IMR-90 (cell line): ENCODE measurements at regions not wholly inside any gene's neighbourhood (a gene's known extent, or its start where the extent isn't known, plus 50 kb on each side); places are given as distances from the start of the nearest gene placed in this dataset.

Experiments used
- ATAC-seq: fragments of 200-7000 bp; cut with Tn5 transposase; 2 replicates; pipeline ENCODE4 v1.9.1; 2020; ENCODE audit warnings: low read depth, mild to moderate bottlenecking, moderate library complexity
- BruUV-seq: library from RNA; stranded (reverse); fragments of 400-500 nt; replicated peaks from 2 replicates; lab custom pipeline; 2021; lab: Mats Ljungman, UMichigan
- CTCF ChIA-PET: fragments of 300-600 bp; formaldehyde crosslinking; extraction: SDS; loops from one replicate; lab custom pipeline; 2021; ENCODE audit warnings: antibody characterized with exemption; lab: Yijun Ruan, JAX
- POLR2A ChIA-PET: fragments of 300-600 bp; sonication (Branson Sonifier 250); formaldehyde crosslinking; loops from one replicate; lab custom pipeline; 2022; ENCODE audit warnings: antibody characterized with exemption; ENCODE audit not compliant: unreplicated experiment; lab: Charles Lee
- DNase-seq: peaks from one replicate; pipeline ENCODE4 v3.0.0; 2013
- H2AFZ ChIP-seq: replicated peaks from 2 replicates; pipeline ENCODE3; 2013; ENCODE audit warnings: low read length, mild to moderate bottlenecking; ENCODE audit not compliant: poor library complexity
- H2AK5ac ChIP-seq: 2 replicates; pipeline ENCODE4 v1.6.1; 2013; ENCODE audit warnings: low read depth, low read length, inconsistent platforms
- H2AK9ac ChIP-seq: replicated peaks from 2 replicates; pipeline ENCODE3; 2013; ENCODE audit warnings: mild to moderate bottlenecking, low read depth, low read length, moderate library complexity; ENCODE audit not compliant: poor library complexity
- H2BK120ac ChIP-seq: 2 replicates; pipeline ENCODE4 v1.6.1; 2013; ENCODE audit warnings: low read depth, low read length, inconsistent platforms
- H2BK15ac ChIP-seq: 3 replicates; pipeline ENCODE4 v1.6.1; 2013; ENCODE audit warnings: low read depth, low read length, inconsistent platforms
- H2BK20ac ChIP-seq: 2 replicates; pipeline ENCODE4 v1.6.1; 2013; ENCODE audit warnings: low read depth, mild to moderate bottlenecking, inconsistent platforms, low read length, moderate library complexity
- H2BK5ac ChIP-seq: 2 replicates; pipeline ENCODE4 v1.6.1; 2013; ENCODE audit warnings: mild to moderate bottlenecking, low read depth, low read length, inconsistent platforms; ENCODE audit not compliant: poor library complexity, severe bottlenecking
- H3K14ac ChIP-seq: replicated peaks from 2 replicates; pipeline ENCODE4 v1.6.1; 2013; ENCODE audit warnings: low read depth, low read length, inconsistent platforms
- H3K18ac ChIP-seq: 2 replicates; pipeline ENCODE4 v1.6.1; 2013; ENCODE audit warnings: low read depth, low read length, control low read depth
- H3K23ac ChIP-seq: 2 replicates; pipeline ENCODE4 v1.6.1; 2013; ENCODE audit warnings: low read depth, low read length, inconsistent platforms
- H3K27ac ChIP-seq: 2 replicates; pipeline ENCODE4 v1.5.1; 2013; ENCODE audit warnings: mild to moderate bottlenecking, control low read depth, low read length; ENCODE audit not compliant: insufficient read depth
- H3K27me3 ChIP-seq: 2 replicates; pipeline ENCODE4 v1.6.1; 2013; ENCODE audit warnings: low read length; ENCODE audit not compliant: control insufficient read depth, insufficient read depth
- H3K36me3 ChIP-seq: 2 replicates; pipeline ENCODE4 v1.6.1; 2013; ENCODE audit warnings: low read length, mixed read lengths; ENCODE audit not compliant: control insufficient read depth, insufficient read depth
- H3K4ac ChIP-seq: 2 replicates; pipeline ENCODE4 v1.6.1; 2013; ENCODE audit warnings: low read depth, low read length, inconsistent platforms
- H3K4me1 ChIP-seq: 2 replicates; pipeline ENCODE4 v1.6.1; 2013; ENCODE audit warnings: low read length, mixed read lengths; ENCODE audit not compliant: control insufficient read depth, insufficient read depth
- H3K4me2 ChIP-seq: 2 replicates; pipeline ENCODE4 v1.6.1; 2013; ENCODE audit warnings: low read depth, mild to moderate bottlenecking, control low read depth, low read length, moderate library complexity
- H3K4me3 ChIP-seq: 2 replicates; pipeline ENCODE4 v1.5.1; 2013; ENCODE audit warnings: low read depth, mild to moderate bottlenecking, control low read depth, low read length, moderate library complexity; ENCODE audit not compliant: insufficient read depth
- H3K56ac ChIP-seq: 2 replicates; pipeline ENCODE4 v1.6.1; 2013; ENCODE audit warnings: low read length, inconsistent platforms; ENCODE audit not compliant: insufficient read depth; ENCODE audit errors: extremely low read depth
- H3K79me1 ChIP-seq, 2 experiments: 2 replicates each; pipeline ENCODE4 v1.6.1; 2013; ENCODE audit warnings: low read length in 2 of 2, inconsistent platforms in 1 of 2, low read depth in 1 of 2
- H3K9ac ChIP-seq: 2 replicates; pipeline ENCODE4 v1.6.1; 2013; ENCODE audit warnings: low read depth, low read length, control low read depth
- H3K9me1 ChIP-seq: 2 replicates; pipeline ENCODE4 v1.6.1; 2013; ENCODE audit warnings: low read length, inconsistent platforms; ENCODE audit not compliant: insufficient read depth
- H3K9me3 ChIP-seq: 2 replicates; pipeline ENCODE4 v1.6.1; 2013; ENCODE audit warnings: low read length; ENCODE audit not compliant: control insufficient read depth, insufficient read depth
- H4K20me1 ChIP-seq: 2 replicates; pipeline ENCODE4 v1.6.1; 2013; ENCODE audit warnings: low read length, inconsistent platforms; ENCODE audit not compliant: insufficient read depth
- H4K5ac ChIP-seq: 2 replicates; pipeline ENCODE4 v1.6.1; 2013; ENCODE audit warnings: mild to moderate bottlenecking, low read depth, low read length, control low read depth
- H4K8ac ChIP-seq, 2 experiments: 2 replicates each; pipeline ENCODE4 v1.6.1; 2013; ENCODE audit warnings: low read depth in 2 of 2, low read length in 2 of 2, control low read depth in 1 of 2, inconsistent platforms in 1 of 2
- H4K91ac ChIP-seq: 2 replicates; pipeline ENCODE4 v1.6.1; 2013; ENCODE audit warnings: low read depth, low read length, inconsistent platforms; ENCODE audit not compliant: insufficient read depth
- BHLHE40 ChIP-seq: fragments of 150-350 bp; IDR thresholded peaks from 2 replicates; pipeline ENCODE4 v1.6.1; 2016; ENCODE audit warnings: mild to moderate bottlenecking, low read depth, low read length
- CEBPB ChIP-seq: IDR thresholded peaks from 2 replicates; pipeline ENCODE4 v1.6.1; 2012; ENCODE audit warnings: low read depth, low read length, improper control_type of control experiment
- CHD1 ChIP-seq: IDR thresholded peaks from 2 replicates; pipeline ENCODE4 v1.6.1; 2012; ENCODE audit warnings: low read depth, low read length, improper control_type of control experiment
- FOS ChIP-seq: fragments of 150-350 bp; IDR thresholded peaks from 2 replicates; pipeline ENCODE4 v1.6.1; 2016; ENCODE audit warnings: low read depth, low read length
- MAFK ChIP-seq: IDR thresholded peaks from 2 replicates; pipeline ENCODE4 v1.6.1; 2012; ENCODE audit warnings: low read depth, low read length, improper control_type of control experiment
- MAZ ChIP-seq: IDR thresholded peaks from 2 replicates; pipeline ENCODE4 v1.6.1; 2012; ENCODE audit warnings: low read depth, mild to moderate bottlenecking, low read length, improper control_type of control experiment, moderate library complexity, borderline replicate concordance
- MXI1 ChIP-seq: IDR thresholded peaks from 2 replicates; pipeline ENCODE4 v1.6.1; 2012; ENCODE audit warnings: low read depth, mild to moderate bottlenecking, low read length, moderate library complexity, borderline replicate concordance
- NFE2L2 ChIP-seq: fragments of 150-350 bp; IDR thresholded peaks from 2 replicates; pipeline ENCODE4 v1.6.1; 2016; ENCODE audit warnings: low read depth, mild to moderate bottlenecking, low read length
- POLR2A ChIP-seq: IDR thresholded peaks from 2 replicates; pipeline ENCODE4 v1.6.1; 2012; ENCODE audit warnings: mild to moderate bottlenecking, low read depth, low read length
- RCOR1 ChIP-seq: IDR thresholded peaks from 2 replicates; pipeline ENCODE4 v1.6.1; 2012; ENCODE audit warnings: mild to moderate bottlenecking, low read length, improper control_type of control experiment; ENCODE audit not compliant: insufficient replicate concordance
- RFX5 ChIP-seq: IDR thresholded peaks from 2 replicates; pipeline ENCODE4 v1.8.0; 2012; ENCODE audit warnings: low read depth, mild to moderate bottlenecking, low read length, moderate library complexity
- SMC3 ChIP-seq: fragments of 150-350 bp; IDR thresholded peaks from 2 replicates; pipeline ENCODE4 v1.6.1; 2016; ENCODE audit warnings: low read depth, mild to moderate bottlenecking, antibody characterized with exemption, low read length, moderate library complexity
- WGBS, 2 experiments: methylation state at CpG; one replicate each; pipeline versions ENCODE4 v1.1.5 to v1.1.7; 2013; ENCODE audit warnings: missing lambda C conversion rate in 2 of 2; ENCODE audit not compliant: insufficient read length in 1 of 2; ENCODE audit errors: extremely low coverage in 2 of 2; 5-methylcytosine and 5-hydroxymethylcytosine counted together
- dilution Hi-C: fragments of 300-500 bp; cut with HindIII; formaldehyde crosslinking; loops from one replicate; pipeline ENCODE4 v1.14.3; 2018; ENCODE audit warnings: low sequenced_read_pairs; ENCODE audit not compliant: unreplicated experiment
- in situ Hi-C: fragments of 300-500 bp; cut with MboI; formaldehyde crosslinking; loops from 3 replicates; pipeline ENCODE4 v1.14.3; 2019; ENCODE audit warnings: low sequenced_read_pairs, inconsistent platforms, mixed read lengths
- intact Hi-C: fragments of 100-400 bp; cut with micrococcal nuclease; formaldehyde crosslinking; loops from 2 replicates; pipeline ENCODE4 v1.10.0; 2022
- TF ChIP-seq, protein P1 (sequence below): conservative IDR thresholded peaks from 2 replicates; pipeline ENCODE4 v1.5.1; 2012; ENCODE audit warnings: mild to moderate bottlenecking, low read depth, low read length, improper control_type of control experiment
- TF ChIP-seq, protein P2 (sequence below): fragments of 150-350 bp; IDR thresholded peaks from 2 replicates; pipeline ENCODE4 v1.6.1; 2017; ENCODE audit warnings: mild to moderate bottlenecking, antibody characterized with exemption, low read length, low read depth
- TF ChIP-seq, protein P3 (sequence below): fragments of 150-350 bp; IDR thresholded peaks from 2 replicates; pipeline ENCODE4 v1.6.1; 2016; ENCODE audit warnings: low read depth, mild to moderate bottlenecking, low read length, moderate library complexity, borderline replicate concordance

DNA sequence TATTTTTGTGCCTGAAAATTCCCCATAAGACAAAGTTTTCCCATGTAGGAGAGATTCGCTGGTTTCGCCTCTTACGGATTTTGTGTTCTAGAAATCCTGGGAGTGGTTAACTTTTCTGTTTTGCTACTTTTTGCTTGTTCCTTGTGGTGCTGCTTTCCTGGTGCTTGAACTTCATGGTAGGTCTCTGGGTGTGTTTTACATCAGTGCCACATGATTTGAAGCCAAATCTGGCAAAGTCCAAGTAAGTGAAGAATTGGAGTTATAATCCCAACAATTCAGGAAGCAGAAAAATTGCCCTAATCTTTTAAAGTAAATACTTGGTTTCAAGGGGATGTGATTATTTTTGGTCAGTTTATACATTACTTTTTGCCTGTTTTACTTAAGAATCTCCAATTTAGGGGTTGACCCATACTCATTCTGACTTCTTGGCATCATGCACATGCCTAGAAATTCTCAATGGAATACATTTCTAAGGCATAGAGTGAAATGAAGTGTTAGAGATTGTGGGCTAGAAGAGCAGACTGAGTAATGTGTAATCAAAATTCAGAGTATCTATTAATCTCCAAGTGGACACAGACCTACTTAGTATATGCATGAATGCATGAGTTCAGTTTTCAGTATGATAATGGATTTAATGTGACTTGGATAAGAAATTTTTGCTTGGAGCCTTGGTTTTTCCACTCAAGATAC, 189.7 kb downstream of the CSNK1G3 start:
- no TSS peak for BruUV-seq
- peak overlapping the region; percentile 63; the same call in 1 of the 2 replicates for H3K56ac ChIP-seq
- H3K23ac ChIP-seq: peak overlapping the region; percentile 55; the same call in 1 of the 2 replicates
- H2AK9ac ChIP-seq: no peak overlapping the region
- peaks cover 12% of the 10 kb centered on the region for H3K4me1 ChIP-seq
- no CpG with 5 or more reads among the region's 3 CpGs for WGBS, 2 experiments
- no peaks in the 10 kb centered on the region for H3K36me3 ChIP-seq
- no peaks in the 10 kb centered on the region for H3K27me3 ChIP-seq
- no peak for TF ChIP-seq NFE2L2
- TF ChIP-seq MAFK: no peak
- TF ChIP-seq SMC3: no peak
- TF ChIP-seq POLR2A: no peak
- TF ChIP-seq MAZ: no peak
- TF ChIP-seq, protein P1, sequence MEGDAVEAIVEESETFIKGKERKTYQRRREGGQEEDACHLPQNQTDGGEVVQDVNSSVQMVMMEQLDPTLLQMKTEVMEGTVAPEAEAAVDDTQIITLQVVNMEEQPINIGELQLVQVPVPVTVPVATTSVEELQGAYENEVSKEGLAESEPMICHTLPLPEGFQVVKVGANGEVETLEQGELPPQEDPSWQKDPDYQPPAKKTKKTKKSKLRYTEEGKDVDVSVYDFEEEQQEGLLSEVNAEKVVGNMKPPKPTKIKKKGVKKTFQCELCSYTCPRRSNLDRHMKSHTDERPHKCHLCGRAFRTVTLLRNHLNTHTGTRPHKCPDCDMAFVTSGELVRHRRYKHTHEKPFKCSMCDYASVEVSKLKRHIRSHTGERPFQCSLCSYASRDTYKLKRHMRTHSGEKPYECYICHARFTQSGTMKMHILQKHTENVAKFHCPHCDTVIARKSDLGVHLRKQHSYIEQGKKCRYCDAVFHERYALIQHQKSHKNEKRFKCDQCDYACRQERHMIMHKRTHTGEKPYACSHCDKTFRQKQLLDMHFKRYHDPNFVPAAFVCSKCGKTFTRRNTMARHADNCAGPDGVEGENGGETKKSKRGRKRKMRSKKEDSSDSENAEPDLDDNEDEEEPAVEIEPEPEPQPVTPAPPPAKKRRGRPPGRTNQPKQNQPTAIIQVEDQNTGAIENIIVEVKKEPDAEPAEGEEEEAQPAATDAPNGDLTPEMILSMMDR: no peak
- TF ChIP-seq, protein P2, sequence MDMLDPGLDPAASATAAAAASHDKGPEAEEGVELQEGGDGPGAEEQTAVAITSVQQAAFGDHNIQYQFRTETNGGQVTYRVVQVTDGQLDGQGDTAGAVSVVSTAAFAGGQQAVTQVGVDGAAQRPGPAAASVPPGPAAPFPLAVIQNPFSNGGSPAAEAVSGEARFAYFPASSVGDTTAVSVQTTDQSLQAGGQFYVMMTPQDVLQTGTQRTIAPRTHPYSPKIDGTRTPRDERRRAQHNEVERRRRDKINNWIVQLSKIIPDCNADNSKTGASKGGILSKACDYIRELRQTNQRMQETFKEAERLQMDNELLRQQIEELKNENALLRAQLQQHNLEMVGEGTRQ: no peak
- TF ChIP-seq, protein P3, sequence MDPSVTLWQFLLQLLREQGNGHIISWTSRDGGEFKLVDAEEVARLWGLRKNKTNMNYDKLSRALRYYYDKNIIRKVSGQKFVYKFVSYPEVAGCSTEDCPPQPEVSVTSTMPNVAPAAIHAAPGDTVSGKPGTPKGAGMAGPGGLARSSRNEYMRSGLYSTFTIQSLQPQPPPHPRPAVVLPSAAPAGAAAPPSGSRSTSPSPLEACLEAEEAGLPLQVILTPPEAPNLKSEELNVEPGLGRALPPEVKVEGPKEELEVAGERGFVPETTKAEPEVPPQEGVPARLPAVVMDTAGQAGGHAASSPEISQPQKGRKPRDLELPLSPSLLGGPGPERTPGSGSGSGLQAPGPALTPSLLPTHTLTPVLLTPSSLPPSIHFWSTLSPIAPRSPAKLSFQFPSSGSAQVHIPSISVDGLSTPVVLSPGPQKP: no peak
- no peak for TF ChIP-seq CEBPB
- TF ChIP-seq MXI1: no peak
- no peak for TF ChIP-seq RCOR1
- TF ChIP-seq BHLHE40: no peak
- TF ChIP-seq CHD1: no peak
- no peak for TF ChIP-seq FOS
- no peak for TF ChIP-seq RFX5
- ATAC-seq (no peak), DNase-seq (no peak)
- peak overlapping the region; percentile 64 for H3K14ac ChIP-seq
- H3K9ac ChIP-seq: no peak overlapping the region
- in situ Hi-C loops (no loop called here), dilution Hi-C loops (no loop called here), intact Hi-C loops (no loop called here)
- H4K91ac ChIP-seq: peak overlapping the region; percentile 83
- peak overlapping the region; percentile 96 for H2BK5ac ChIP-seq
- no peaks in the 10 kb centered on the region for H4K20me1 ChIP-seq
- POLR2A ChIA-PET: no interaction called here
- no peak overlapping the region for H3K4me3 ChIP-seq
- no peak overlapping the region; the same call in 1 of the 2 replicates for H3K27ac ChIP-seq
- peak overlapping the region; percentile 99 for H2BK120ac ChIP-seq
- H2AFZ ChIP-seq: no peak overlapping the region
- no peak overlapping the region for H3K4me2 ChIP-seq
- peak overlapping the region; percentile 82 for H3K4ac ChIP-seq
- H3K9me1 ChIP-seq: peaks cover 8% of the 10 kb centered on the region
- H3K9me3 ChIP-seq: no peaks in the 10 kb centered on the region; the same call in 1 of the 2 replicates
- H2BK20ac ChIP-seq: peak overlapping the region; percentile 95
- peak overlapping the region; percentile 84; the same call in 1 of the 2 replicates for H3K18ac ChIP-seq
- peak overlapping the region; percentile 34; the same call in 2 of the 3 replicates for H2BK15ac ChIP-seq
- peak overlapping the region; percentile 50; the same call in 1 of the 2 replicates for H4K5ac ChIP-seq
- CTCF ChIA-PET: no interaction called here
- H2AK5ac ChIP-seq: peak overlapping the region; percentile 62; the same call in 1 of the 2 replicates
- H4K8ac ChIP-seq: peak overlapping the region; percentile 22 to 79
- 0 out of 4 replicates have a peak, but pooled peaks cover 0 to 3% of the 10 kb centered on the region in 2 experiments for H3K79me1 ChIP-seq
